ENCODE measurements at regions not wholly inside any gene's neighbourhood (a gene's known extent, or its start where the extent isn't known, plus 50 kb on each side); places are given as distances from the start of the nearest gene placed in this dataset.

GRCh38 chr12:81811061-81811777, 52.1 kb upstream of the PPFIA2 start:
- no peak for DNase-seq

- no peak for DNase-seq
Measured at GRCh38 chr12:81809829-81810595, 50.9 kb upstream of the PPFIA2 start.

GRCh38 chr12:81809113-81809777, 50.1 kb upstream of the PPFIA2 start:
- no peak for DNase-seq
